Adrenal gland (tissue), 9 donors: ENCODE measurements at regions not wholly inside any gene's neighbourhood (a gene's known extent, or its start where the extent isn't known, plus 50 kb on each side); places are given as distances from the start of the nearest gene placed in this dataset.

ENCODE experiments used
- DNase-seq, 7 donors: peaks; one replicate each; pipeline ENCODE4 v3.0.0-alpha.2; 2019 to 2020
- H3K27ac ChIP-seq, 5 donors: fragments of 200-600 bp; sonication (generic) in 4 of 5; 1 replicate in 3 of 5; 2 replicates in 2 of 5; pipeline versions ENCODE4 v1.5.1 to v1.8.0; 2016 to 2020; ENCODE audit warnings: mild to moderate bottlenecking in 1 of 5
- H3K27me3 ChIP-seq: fragments of 200-600 bp; 2 replicates; pipeline ENCODE4 v1.8.0; 2021
- H3K36me3 ChIP-seq, 2 donors: fragments of 200-600 bp; replicated peaks in 1 of 2; 1 replicate in 1 of 2; 2 replicates in 1 of 2; pipeline versions ENCODE4 v1.5.1 to v1.8.0; 2018 to 2022
- H3K4me1 ChIP-seq, 2 donors: fragments of 200-600 bp; replicated peaks in 1 of 2; 1 replicate in 1 of 2; 2 replicates in 1 of 2; pipeline versions ENCODE4 v1.5.1 to v1.8.0; 2018 to 2021
- H3K4me3 ChIP-seq, 4 donors: fragments of 200-600 bp; sonication (generic) in 3 of 4; one replicate each; pipeline ENCODE4 v1.5.1; 2016 to 2018
- H3K9me3 ChIP-seq, 3 donors: fragments of 200-600 bp; sonication (generic) in 1 of 3; replicated peaks in 1 of 3; 1 replicate in 2 of 3; 2 replicates in 1 of 3; pipeline versions ENCODE4 v1.5.1 to v1.8.0; 2016 to 2021
- POLR2A ChIP-seq, 2 donors: fragments of 450-650 bp; IDR thresholded peaks; one replicate each; pipeline ENCODE4 v1.6.1; 2017; ENCODE audit warnings: antibody characterized with exemption in 2 of 2, mild to moderate bottlenecking in 2 of 2, moderate library complexity in 1 of 2
- WGBS, 4 donors: extraction: QIAGEN DNeasy Blood & Tissue Kit in 2 of 4; methylation state at CpG; one replicate each; pipeline versions ENCODE4 v1.1.5 to v1.1.7; 2013 to 2017; 5-methylcytosine and 5-hydroxymethylcytosine counted together
- intact Hi-C, 2 donors: fragments of 100-400 bp; cut with DNase I; formaldehyde crosslinking; loops; one replicate each; pipeline versions ENCODE4 v1.14.1 to v1.15.0; 2022 to 2023
- TF ChIP-seq, protein P1 (sequence below), 6 experiments: fragments of 450-650 bp in 4 of 6; fragments of 200-600 bp in 2 of 6; sonication (generic) in 1 of 6; IDR thresholded peaks; 1 replicate in 5 of 6; 2 replicates in 1 of 6; pipeline versions ENCODE4 v1.5.1 to v1.8.0; 2016 to 2021; ENCODE audit warnings: antibody characterized with exemption in 6 of 6, mild to moderate bottlenecking in 2 of 6, moderate library complexity in 1 of 6
- donor health status: healthy with polysubstance abuse.
- donor health status: Bipolar disorder and iron deficiency.
- donor health status: DM: yes; HTN: yes; CAD: no.
- donor health status: DM: no; HTN: no; CAD: no.
- donor health status: DM: no; HTN: no; CAD: no.

- H3K4me3 ChIP-seq, result no peak overlapping the region
- intact Hi-C loops, result no loop called here
- no peaks in the 10 kb centered on the region for H3K9me3 ChIP-seq
- peak in 1 of 7 donors; percentile 19 for DNase-seq
- H3K36me3 ChIP-seq, result no peaks in the 10 kb centered on the region
- TF ChIP-seq POLR2A (IDR thresholded peaks at IDR 0.05), result no peak
- TF ChIP-seq, protein P1, sequence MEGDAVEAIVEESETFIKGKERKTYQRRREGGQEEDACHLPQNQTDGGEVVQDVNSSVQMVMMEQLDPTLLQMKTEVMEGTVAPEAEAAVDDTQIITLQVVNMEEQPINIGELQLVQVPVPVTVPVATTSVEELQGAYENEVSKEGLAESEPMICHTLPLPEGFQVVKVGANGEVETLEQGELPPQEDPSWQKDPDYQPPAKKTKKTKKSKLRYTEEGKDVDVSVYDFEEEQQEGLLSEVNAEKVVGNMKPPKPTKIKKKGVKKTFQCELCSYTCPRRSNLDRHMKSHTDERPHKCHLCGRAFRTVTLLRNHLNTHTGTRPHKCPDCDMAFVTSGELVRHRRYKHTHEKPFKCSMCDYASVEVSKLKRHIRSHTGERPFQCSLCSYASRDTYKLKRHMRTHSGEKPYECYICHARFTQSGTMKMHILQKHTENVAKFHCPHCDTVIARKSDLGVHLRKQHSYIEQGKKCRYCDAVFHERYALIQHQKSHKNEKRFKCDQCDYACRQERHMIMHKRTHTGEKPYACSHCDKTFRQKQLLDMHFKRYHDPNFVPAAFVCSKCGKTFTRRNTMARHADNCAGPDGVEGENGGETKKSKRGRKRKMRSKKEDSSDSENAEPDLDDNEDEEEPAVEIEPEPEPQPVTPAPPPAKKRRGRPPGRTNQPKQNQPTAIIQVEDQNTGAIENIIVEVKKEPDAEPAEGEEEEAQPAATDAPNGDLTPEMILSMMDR (IDR thresholded peaks at IDR 0.05), result no peak
- no peaks in the 10 kb centered on the region for H3K4me1 ChIP-seq
- no peaks in the 10 kb centered on the region for H3K27me3 ChIP-seq
- WGBS, 4 donors, result 15 to 23% (median 21%) methylated on average over 6 of the region's 6 CpGs
- H3K27ac ChIP-seq, result no peak overlapping the region
Observed at GRCh38 chr17:12522743-12523183, 142.9 kb upstream of the MYOCD start.

GRCh38 chr17:12523244-12523643, 142.4 kb upstream of the MYOCD start:
- no peak for DNase-seq
- H3K4me3 ChIP-seq, result no peak overlapping the region
- 73 to 79% (median 77%) methylated on average over 5 of the region's 5 CpGs for WGBS, 4 donors
- H3K27me3 ChIP-seq, result no peaks in the 10 kb centered on the region
- H3K27ac ChIP-seq, result no peak overlapping the region
- no peaks in the 10 kb centered on the region for H3K36me3 ChIP-seq
- H3K4me1 ChIP-seq, result no peaks in the 10 kb centered on the region
- intact Hi-C loops, result no loop called here
- H3K9me3 ChIP-seq, result no peaks in the 10 kb centered on the region
- no peak for TF ChIP-seq POLR2A (IDR thresholded peaks at IDR 0.05)
- TF ChIP-seq, protein P1 (IDR thresholded peaks at IDR 0.05), result no peak

DNA sequence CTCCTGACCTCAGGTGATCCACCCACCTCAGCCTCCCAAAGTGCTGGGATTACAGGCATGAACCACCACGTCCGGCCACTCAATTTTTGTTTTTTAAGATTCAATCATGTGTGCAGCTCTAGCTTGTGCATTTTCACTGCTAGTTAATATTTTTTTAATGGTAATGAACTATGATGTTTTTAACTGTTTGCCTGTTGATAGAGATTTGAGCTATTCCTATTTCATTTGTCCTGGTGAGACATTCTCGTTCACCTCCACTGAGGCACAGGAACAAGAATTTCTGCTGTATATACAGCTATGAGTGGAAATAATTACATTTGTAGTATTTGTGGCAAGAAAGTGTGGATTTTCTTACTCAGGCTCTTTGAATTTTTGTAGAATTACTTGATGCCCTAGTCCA, 137.7 kb upstream of the MYOCD start:
- H3K4me3 ChIP-seq, result no peak overlapping the region
- WGBS, 4 donors, result 81 to 87% (median 87%) methylated on average over 3 of the region's 3 CpGs

DNA sequence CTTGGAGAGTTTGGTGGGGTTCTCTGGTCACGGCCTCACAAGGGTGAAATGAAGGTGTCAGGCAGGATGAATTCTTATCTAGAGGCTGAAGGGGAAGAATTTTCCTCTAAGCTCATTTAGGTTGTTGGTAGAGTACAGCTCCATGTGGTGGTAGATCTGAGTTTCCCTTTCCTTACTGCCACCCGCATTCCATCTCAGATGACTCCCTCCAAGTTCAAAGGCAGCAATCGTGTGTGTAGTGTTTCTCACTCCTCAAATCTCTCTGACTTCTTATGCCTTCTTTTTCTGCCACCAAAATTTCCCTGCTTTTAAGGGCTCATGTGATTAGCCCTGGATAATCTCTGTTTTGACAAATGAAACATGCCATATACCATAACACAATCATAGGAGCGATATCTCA, 135.5 kb upstream of the MYOCD start:
- Histone ChIP-seq H3K27ac (no peak overlapping the region), H3K36me3 (no peaks in the 10 kb centered on the region), H3K4me1 (no peaks in the 10 kb centered on the region), H3K4me3 (no peak overlapping the region), H3K27me3 (peaks cover 3% of the 10 kb centered on the region), H3K9me3 (no peaks in the 10 kb centered on the region)
- no peak for DNase-seq
- intact Hi-C loops, result no loop called here
- TF ChIP-seq, protein P1 (IDR thresholded peaks at IDR 0.05), result no peak
- TF ChIP-seq POLR2A (IDR thresholded peaks at IDR 0.05), result no peak
- WGBS, 4 donors, result 79 to 89% (median 84%) methylated on average over 4 of the region's 4 CpGs

More for the DNA sequence above, 137.7 kb upstream of the MYOCD start:
- no peak for TF ChIP-seq POLR2A (IDR thresholded peaks at IDR 0.05)
- TF ChIP-seq, protein P1 (IDR thresholded peaks at IDR 0.05), result no peak
- Histone ChIP-seq H3K9me3 (no peaks in the 10 kb centered on the region), H3K36me3 (no peaks in the 10 kb centered on the region), H3K27me3 (no peaks in the 10 kb centered on the region), H3K27ac (no peak overlapping the region), H3K4me1 (no peaks in the 10 kb centered on the region)
- DNase-seq, result no peak
- intact Hi-C loops, result no loop called here
